ENCODE measurements at regions not wholly inside any gene's neighbourhood (a gene's known extent, or its start where the extent isn't known, plus 50 kb on each side); places are given as distances from the start of the nearest gene placed in this dataset.

- TF ChIP-seq CTCF (IDR thresholded peaks at IDR 0.05; ENCODE audit: low read depth, low read length, poor library complexity, severe bottlenecking), result no peak
- TF ChIP-seq EZH2phosphoT487 (IDR thresholded peaks at IDR 0.05; ENCODE audit: borderline replicate concordance, low read length), result no peak
Observed at GRCh38 chr15:35701402-35702046, 155.6 kb upstream of the DPH6 start.
